GDM1 (cell line): ENCODE measurements at regions not wholly inside any gene's neighbourhood (a gene's known extent, or its start where the extent isn't known, plus 50 kb on each side); places are given as distances from the start of the nearest gene placed in this dataset.

Source experiments
- DNase-seq: peaks from one replicate; lab custom pipeline; 2025; lab: John Stamatoyannopoulos, UW

GRCh38 chr3:68162644-68163043 is 508.2 kb upstream of the SUCLG2 start:
- no peak for DNase-seq

GRCh38 chr3:68151359-68151758 is 496.9 kb upstream of the SUCLG2 start:
- DNase-seq = no peak

DNA sequence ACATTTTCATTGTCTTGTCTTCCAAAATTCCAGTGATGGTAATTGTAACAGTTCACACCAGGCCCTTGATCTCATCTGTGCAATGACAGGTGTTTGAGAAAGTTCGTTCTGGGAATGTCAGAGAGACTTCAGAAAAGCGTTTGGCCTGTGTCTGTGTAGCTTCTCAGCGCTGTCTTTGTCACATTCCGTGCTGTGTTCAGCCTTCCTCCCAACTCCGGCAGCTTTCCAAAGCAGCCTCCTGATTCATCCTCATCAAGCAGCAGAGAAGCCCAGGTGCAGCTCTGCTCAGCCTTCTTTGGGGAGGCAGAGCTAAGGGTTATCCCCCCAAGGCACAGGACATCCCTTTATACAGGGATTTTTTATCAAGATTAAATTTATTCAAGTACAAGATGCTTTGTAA is 494.0 kb upstream of the SUCLG2 start:
- no peak for DNase-seq

GRCh38 chr3:68142441-68142840 is 488.0 kb upstream of the SUCLG2 start:
- DNase-seq = no peak

DNA sequence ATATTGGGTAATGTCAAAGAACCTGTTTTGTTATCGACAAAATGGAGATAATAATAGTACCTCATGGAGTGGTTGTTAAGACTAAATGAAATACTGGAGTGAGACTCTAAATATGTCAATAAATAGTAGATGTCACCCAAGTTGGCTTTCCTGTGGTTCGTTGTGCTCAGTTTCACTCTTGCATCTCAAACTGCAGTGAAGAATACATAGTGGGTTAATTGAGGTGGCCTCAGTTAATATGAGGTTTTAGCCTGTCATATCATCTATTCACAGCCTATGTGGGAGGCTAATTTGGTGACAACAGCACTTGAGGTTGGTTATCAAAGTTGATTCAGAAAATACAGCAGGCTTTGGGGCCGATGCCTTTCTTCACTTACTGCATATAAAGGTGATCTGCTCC is 485.5 kb upstream of the SUCLG2 start:
- no peak for DNase-seq

DNA sequence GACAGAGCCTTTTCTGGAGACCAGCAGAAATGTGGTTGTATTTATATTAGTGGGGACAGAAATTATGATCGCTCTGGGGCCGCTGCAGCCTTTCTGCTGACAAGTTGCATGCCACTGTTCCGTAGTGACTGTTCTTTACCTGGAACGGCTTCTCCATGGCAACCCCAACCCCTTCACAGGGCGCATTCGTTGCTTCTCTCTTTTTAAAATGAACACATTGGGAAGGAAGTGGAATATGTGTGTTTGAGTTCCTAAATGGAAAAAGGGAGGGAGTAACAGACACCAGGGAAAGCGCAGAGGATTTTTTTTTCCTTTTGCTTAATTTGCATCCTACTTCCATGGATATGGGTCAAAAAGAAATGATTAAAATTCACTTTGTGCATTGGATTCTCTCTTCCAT is 482.0 kb upstream of the SUCLG2 start:
- DNase-seq = no peak

DNA sequence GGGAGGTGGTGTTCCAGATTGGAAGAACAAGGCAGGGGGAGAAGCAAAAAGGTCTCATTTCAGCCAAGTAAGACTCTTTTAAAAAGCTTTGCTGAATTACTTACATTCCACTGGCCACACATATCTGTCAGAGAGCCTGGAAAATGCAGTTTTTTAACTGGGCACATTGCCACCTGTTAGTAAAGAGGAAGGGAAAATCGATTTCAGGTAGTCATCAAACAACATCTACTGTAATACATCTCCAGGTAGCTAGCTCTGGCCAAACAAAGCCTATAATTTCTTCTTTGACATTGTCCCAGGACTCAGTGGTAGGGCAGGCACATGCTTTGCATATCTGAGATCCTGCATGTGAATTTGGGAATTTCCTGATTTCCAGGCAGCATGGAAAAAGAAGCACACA is 480.7 kb upstream of the SUCLG2 start:
- no peak for DNase-seq

DNA sequence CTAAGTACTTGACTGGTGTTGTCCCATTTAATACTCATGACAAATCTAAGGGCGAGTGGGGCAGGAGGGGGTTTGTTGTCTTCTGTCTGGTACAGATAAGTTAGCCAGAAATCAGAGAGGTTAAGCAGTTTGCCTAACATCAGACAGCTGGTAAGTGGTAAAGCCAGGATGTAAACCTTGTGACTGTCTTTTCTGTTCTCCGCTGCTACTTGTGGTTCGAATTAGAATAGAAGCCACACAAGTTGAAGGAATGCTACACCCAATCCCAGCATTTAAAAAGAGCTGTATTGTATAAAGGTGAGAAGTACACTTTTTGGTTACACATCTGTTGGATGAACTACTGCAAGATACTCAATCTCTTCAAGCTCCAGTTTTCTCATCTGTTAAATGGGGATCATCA is 474.7 kb upstream of the SUCLG2 start:
- no peak for DNase-seq

- DNase-seq = no peak
These were observed 468.8 kb upstream of the SUCLG2 start for GRCh38 chr3:68123231-68123630.

DNA sequence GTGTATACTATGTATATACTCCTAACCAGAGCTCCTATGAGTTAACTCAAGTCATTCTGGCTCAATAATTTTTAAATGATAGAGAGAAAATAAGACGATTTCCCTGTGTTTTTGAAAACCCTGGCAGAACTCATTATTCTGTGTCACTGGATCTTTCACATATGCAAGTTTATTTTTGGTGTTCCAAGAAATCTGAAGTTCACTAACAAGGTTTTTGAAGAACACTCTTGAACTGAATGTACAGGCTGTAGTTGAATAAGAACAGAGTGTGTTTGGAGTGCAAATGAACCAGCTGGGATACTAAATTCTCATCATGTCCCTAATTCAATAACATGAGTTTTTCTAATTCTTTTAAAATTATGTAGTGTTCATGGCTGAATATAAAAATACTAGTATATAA is 466.9 kb upstream of the SUCLG2 start:
- no peak for DNase-seq

GRCh38 chr3:68116580-68116979 is 462.2 kb upstream of the SUCLG2 start:
- no peak for DNase-seq

- DNase-seq = no peak
These were observed 449.4 kb upstream of the SUCLG2 start for GRCh38 chr3:68103811-68104210.

- DNase-seq = no peak
These were observed 436.2 kb upstream of the SUCLG2 start for GRCh38 chr3:68090571-68090970.

- DNase-seq = no peak
These were observed 435.2 kb upstream of the SUCLG2 start for GRCh38 chr3:68089572-68090011.

DNA sequence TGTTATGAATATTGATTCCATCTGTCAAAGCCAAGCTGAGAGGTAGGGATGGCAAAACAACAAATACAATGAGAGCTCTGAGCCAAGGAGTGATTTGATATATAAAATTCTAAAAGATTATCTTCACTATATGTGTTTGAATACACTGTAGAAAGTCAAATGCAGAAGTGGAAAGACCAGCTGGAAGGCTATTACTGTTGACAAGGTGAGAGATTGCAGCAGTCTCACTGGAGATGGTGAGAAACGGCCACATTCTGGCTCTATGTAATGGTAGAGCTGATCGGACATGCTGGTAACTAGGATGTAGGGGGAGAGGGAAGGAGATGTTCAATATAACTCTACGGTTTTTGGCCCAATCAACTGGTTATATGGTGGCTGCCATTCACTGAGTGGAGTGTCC is 434.2 kb upstream of the SUCLG2 start:
- DNase-seq = no peak

DNA sequence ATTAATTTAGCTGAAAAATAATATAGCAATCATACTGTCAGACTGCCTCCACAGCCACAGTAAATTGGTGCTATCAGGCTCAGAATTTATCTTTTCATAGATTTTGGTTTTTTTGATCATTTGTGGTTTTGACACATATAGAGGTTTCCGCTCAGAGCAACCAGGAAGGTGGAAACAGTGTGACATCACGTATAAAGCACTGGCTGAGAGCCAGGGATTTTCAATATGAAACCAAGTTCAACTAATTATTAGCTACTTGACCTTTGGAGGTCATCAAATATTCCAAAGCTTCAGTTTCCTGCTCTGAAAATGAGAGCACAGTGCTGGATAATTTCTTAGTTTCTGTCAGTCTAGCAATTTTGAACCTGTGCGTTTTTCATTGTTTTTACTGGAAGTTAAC is 433.8 kb upstream of the SUCLG2 start:
- DNase-seq = no peak

- no peak for DNase-seq
These were observed 417.6 kb upstream of the SUCLG2 start for GRCh38 chr3:68072062-68072461.

GRCh38 chr3:68070186-68070585 is 415.8 kb upstream of the SUCLG2 start:
- no peak for DNase-seq

DNA sequence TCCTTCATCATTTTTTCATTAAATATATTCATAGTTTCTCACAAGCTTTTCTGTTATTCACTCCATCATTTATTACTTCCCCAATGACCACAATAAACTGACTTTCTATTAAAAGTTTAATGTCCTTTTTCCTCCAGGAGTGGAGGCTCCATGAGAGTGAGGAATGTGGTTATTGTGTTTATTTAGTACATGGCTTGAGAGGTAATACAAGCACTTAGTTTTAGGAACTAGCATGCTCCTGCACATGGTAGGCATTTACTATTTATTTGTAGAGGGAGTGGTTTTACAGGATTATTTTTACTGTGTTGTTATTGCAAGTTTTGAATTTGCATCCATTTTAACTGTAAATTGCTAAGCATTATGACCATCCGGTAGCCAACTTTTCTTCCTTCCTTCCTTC is 412.9 kb upstream of the SUCLG2 start:
- DNase-seq = no peak

DNA sequence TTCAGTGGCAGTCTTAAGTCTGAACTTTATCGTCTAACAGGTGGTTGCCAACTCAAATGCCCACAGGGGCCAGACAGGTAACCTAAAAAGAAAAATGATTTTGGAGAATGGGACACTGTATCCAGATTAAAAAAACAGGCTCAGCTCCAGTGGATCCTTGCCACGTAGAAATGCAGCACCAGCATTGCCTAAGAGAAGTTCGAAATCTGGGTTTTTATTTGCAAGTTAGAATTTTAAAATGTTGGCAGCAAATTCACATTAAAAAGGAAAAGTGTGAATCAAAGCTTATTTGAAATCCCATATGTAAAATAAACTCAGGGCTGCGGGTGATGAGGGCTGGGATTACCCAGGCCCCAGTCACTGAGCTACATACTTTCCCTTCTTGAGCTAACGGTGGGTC is 408.5 kb upstream of the SUCLG2 start:
- no peak for DNase-seq

GRCh38 chr3:68060910-68061309 is 406.5 kb upstream of the SUCLG2 start:
- no peak for DNase-seq

- DNase-seq = no peak
These were observed 405.8 kb upstream of the SUCLG2 start for GRCh38 chr3:68060191-68060590.

- DNase-seq = no peak
These were observed 405.3 kb upstream of the SUCLG2 start for GRCh38 chr3:68059628-68060152.

DNA sequence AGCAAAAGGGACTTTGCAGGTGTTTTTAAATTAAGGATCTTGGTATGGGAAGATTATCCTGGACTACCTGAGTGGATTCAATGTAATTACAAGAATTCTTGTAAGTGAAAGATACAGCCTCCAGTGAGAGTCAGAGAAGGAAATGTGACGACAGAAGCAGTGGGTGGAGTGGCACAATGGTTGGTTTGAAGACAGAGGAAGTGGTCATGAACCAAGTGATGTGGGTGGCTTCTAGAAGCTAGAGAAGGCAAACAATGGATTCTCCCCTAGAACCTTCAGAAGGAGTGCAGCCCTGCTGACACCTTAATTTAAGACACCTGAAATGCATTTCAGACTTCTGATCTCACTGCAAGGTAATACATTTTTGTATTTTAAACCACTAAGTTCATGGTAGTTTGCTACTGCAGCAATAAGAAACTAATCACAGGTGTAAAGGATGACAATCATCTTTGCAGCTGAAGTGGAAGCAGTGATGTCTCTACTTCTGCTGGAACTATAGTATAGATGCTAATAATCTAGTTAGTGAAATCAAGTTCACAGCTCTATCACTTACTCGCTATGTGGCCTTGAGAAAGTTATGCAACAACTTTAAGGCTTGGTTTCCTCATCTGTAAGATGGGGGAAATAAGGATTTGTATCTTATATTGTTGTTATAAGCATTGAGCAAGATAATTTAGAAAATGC is 403.4 kb upstream of the SUCLG2 start:
- no peak for DNase-seq
